H9 (cell line): ENCODE measurements at regions not wholly inside any gene's neighbourhood (a gene's known extent, or its start where the extent isn't known, plus 50 kb on each side); places are given as distances from the start of the nearest gene placed in this dataset.
A peak's percentile ranks its signal among the peaks of the same experiment; 100 is the strongest.

Experiments used
- DNase-seq: peaks from one replicate; pipeline ENCODE4 v3.0.0-alpha.2; 2017
- H2AFZ ChIP-seq: one replicate; pipeline ENCODE4 v1.6.1; 2013; ENCODE audit warnings: mild to moderate bottlenecking, low read length, control low read depth, moderate library complexity
- H2AK5ac ChIP-seq: 2 replicates; pipeline ENCODE4 v1.6.1; 2013; ENCODE audit warnings: low read length, control low read depth, mixed read lengths; ENCODE audit not compliant: insufficient read length
- H2BK120ac ChIP-seq: one replicate; pipeline ENCODE4 v1.6.1; 2013; ENCODE audit warnings: low read depth, mild to moderate bottlenecking, low read length, control low read depth, inconsistent platforms; ENCODE audit not compliant: poor library complexity, severe bottlenecking
- H2BK12ac ChIP-seq: 2 replicates; pipeline ENCODE4 v1.6.1; 2013; ENCODE audit warnings: low read length, control low read depth, mixed read lengths, low read depth; ENCODE audit not compliant: insufficient read length
- H2BK15ac ChIP-seq: 2 replicates; pipeline ENCODE4 v1.6.1; 2013; ENCODE audit warnings: low read depth, low read length, control low read depth
- H2BK20ac ChIP-seq: one replicate; pipeline ENCODE4 v1.6.1; 2013; ENCODE audit warnings: low read depth, mild to moderate bottlenecking, low read length, control low read depth, inconsistent platforms; ENCODE audit not compliant: poor library complexity, severe bottlenecking
- H2BK5ac ChIP-seq: 2 replicates; pipeline ENCODE4 v1.6.1; 2013; ENCODE audit warnings: low read length, control low read depth, mixed read lengths; ENCODE audit not compliant: insufficient read length
- H3K14ac ChIP-seq: 2 replicates; pipeline ENCODE4 v1.6.1; 2013; ENCODE audit warnings: low read length, control low read depth; ENCODE audit not compliant: insufficient read depth
- H3K18ac ChIP-seq: 2 replicates; pipeline ENCODE4 v1.6.1; 2013; ENCODE audit warnings: low read depth, mild to moderate bottlenecking, mixed read lengths, low read length, control low read depth; ENCODE audit not compliant: insufficient read length
- H3K23ac ChIP-seq: 2 replicates; pipeline ENCODE4 v1.6.1; 2013; ENCODE audit warnings: low read length, control low read depth, mixed read lengths, low read depth; ENCODE audit not compliant: insufficient read length
- H3K23me2 ChIP-seq: 2 replicates; pipeline ENCODE4 v1.6.1; 2013; ENCODE audit warnings: low read depth, mild to moderate bottlenecking, mixed read lengths, low read length, control low read depth; ENCODE audit not compliant: insufficient read length, poor library complexity, severe bottlenecking
- H3K27ac ChIP-seq: 2 replicates; pipeline ENCODE4 v1.5.1; 2013; ENCODE audit warnings: low read length, control low read depth, mixed read lengths, low read depth; ENCODE audit not compliant: insufficient read length
- H3K27me3 ChIP-seq: 2 replicates; pipeline ENCODE4 v1.6.1; 2013; ENCODE audit warnings: low read length, control low read depth, inconsistent platforms; ENCODE audit not compliant: insufficient read depth
- H3K4ac ChIP-seq: 2 replicates; pipeline ENCODE4 v1.6.1; 2013; ENCODE audit warnings: low read depth, mild to moderate bottlenecking, control low read depth, inconsistent platforms, low read length, moderate library complexity
- H3K4me1 ChIP-seq: 2 replicates; pipeline ENCODE4 v1.6.1; 2013; ENCODE audit warnings: low read length, control low read depth, inconsistent platforms; ENCODE audit not compliant: insufficient read depth
- H3K4me2 ChIP-seq: 2 replicates; pipeline ENCODE4 v1.6.1; 2013; ENCODE audit warnings: low read length, control low read depth, mixed read lengths; ENCODE audit not compliant: insufficient read length, insufficient read depth
- H3K56ac ChIP-seq: 2 replicates; pipeline ENCODE4 v1.6.1; 2013; ENCODE audit warnings: low read depth, mild to moderate bottlenecking, mixed read lengths, low read length, control low read depth; ENCODE audit not compliant: insufficient read length
- H3K79me1 ChIP-seq: 2 replicates; pipeline ENCODE4 v1.6.1; 2013; ENCODE audit warnings: low read depth, mild to moderate bottlenecking, moderate library complexity, low read length, control low read depth, inconsistent platforms; ENCODE audit not compliant: insufficient read depth, poor library complexity, severe bottlenecking
- H3K79me2 ChIP-seq: 2 replicates; pipeline ENCODE4 v1.6.1; 2013; ENCODE audit warnings: low read length, control low read depth, inconsistent platforms; ENCODE audit not compliant: insufficient read depth
- H3K9ac ChIP-seq: 2 replicates; pipeline ENCODE4 v1.6.1; 2013; ENCODE audit warnings: low read length, control low read depth, mixed read lengths; ENCODE audit not compliant: insufficient read length; ENCODE audit errors: extremely low read depth
- H3K9me3 ChIP-seq: one replicate; pipeline ENCODE4 v1.6.1; 2013; ENCODE audit warnings: low read depth, low read length, inconsistent platforms; ENCODE audit not compliant: control insufficient read depth
- H3T11ph ChIP-seq: one replicate; pipeline ENCODE4 v1.6.1; 2013; ENCODE audit warnings: mild to moderate bottlenecking, low read length, control low read depth, inconsistent platforms
- H4K20me1 ChIP-seq: one replicate; pipeline ENCODE4 v1.6.1; 2013; ENCODE audit not compliant: control insufficient read depth, insufficient read length, insufficient read depth
- H4K5ac ChIP-seq: 2 replicates; pipeline ENCODE4 v1.6.1; 2013; ENCODE audit warnings: low read depth, mild to moderate bottlenecking, mixed read lengths, low read length, control low read depth; ENCODE audit not compliant: insufficient read length
- H4K8ac ChIP-seq: replicated peaks from 2 replicates; pipeline ENCODE4 v1.6.1; 2013; ENCODE audit warnings: low read length, control low read depth, mixed read lengths, low read depth; ENCODE audit not compliant: insufficient read length
- H4K91ac ChIP-seq: 2 replicates; pipeline ENCODE4 v1.6.1; 2013; ENCODE audit warnings: low read depth, mild to moderate bottlenecking, moderate library complexity, mixed read lengths, low read length, control low read depth; ENCODE audit not compliant: insufficient read length
- H3K27ac Mint-ChIP-seq, 3 experiments: 2 replicates in 2 of 3; 3 replicates in 1 of 3; pipeline ENCODE4 v1.8.0; 2020 to 2021; ENCODE audit warnings: mixed read lengths in 3 of 3, mild to moderate bottlenecking in 1 of 3, moderate library complexity in 1 of 3
- H3K27me3 Mint-ChIP-seq: 2 replicates; pipeline ENCODE4 v1.8.0; 2021; ENCODE audit warnings: low read depth, mild to moderate bottlenecking, moderate library complexity, mixed read lengths
- H3K36me3 Mint-ChIP-seq, 3 experiments: 2 replicates in 2 of 3; 3 replicates in 1 of 3; pipeline ENCODE4 v1.8.0; 2020 to 2021; ENCODE audit warnings: low read depth in 3 of 3, mixed read lengths in 3 of 3; ENCODE audit not compliant: insufficient read depth in 1 of 3
- H3K4me1 Mint-ChIP-seq, 2 experiments: 2 replicates each; pipeline ENCODE4 v1.8.0; 2020; ENCODE audit warnings: mixed read lengths in 2 of 2
- H3K4me3 Mint-ChIP-seq, 2 experiments: 2 replicates in 1 of 2; 3 replicates in 1 of 2; pipeline ENCODE4 v1.8.0; 2020 to 2021; ENCODE audit warnings: mild to moderate bottlenecking in 2 of 2, mixed read lengths in 2 of 2, moderate library complexity in 1 of 2
- H3K9me3 Mint-ChIP-seq, 2 experiments: 2 replicates in 1 of 2; 3 replicates in 1 of 2; pipeline ENCODE4 v1.8.0; 2020; ENCODE audit warnings: mild to moderate bottlenecking in 2 of 2, mixed read lengths in 2 of 2, moderate library complexity in 1 of 2
- WGBS: extraction: QIAGEN DNeasy Blood & Tissue Kit; methylation state at CpG from one replicate; pipeline ENCODE4 v1.1.7; 2013; ENCODE audit warnings: missing lambda C conversion rate, low lambda C conversion rate, mixed read lengths; ENCODE audit not compliant: insufficient read length; ENCODE audit errors: extremely low coverage; 5-methylcytosine and 5-hydroxymethylcytosine counted together
- TF ChIP-seq, protein P1 (sequence below): fragments of 200-600 bp; sonication (generic); conservative IDR thresholded peaks from 3 replicates; pipeline ENCODE4 v1.8.0; 2021; ENCODE audit warnings: antibody characterized with exemption, mild to moderate bottlenecking

- Histone ChIP-seq H3K27ac (no peak overlapping the region), H4K8ac (no peak overlapping the region), H3K4ac (no peak overlapping the region), H3K4me1 (no peaks in the 10 kb centered on the region; the same call in 1 of the 2 replicates), H3K23me2 (no peaks in the 10 kb centered on the region), H4K91ac (no peak overlapping the region), H2BK5ac (peak overlapping the region; percentile 56), H4K20me1 (no peaks in the 10 kb centered on the region), H3K56ac (no peak overlapping the region), H2AK5ac (no peak overlapping the region), H3K9me3 (no peaks in the 10 kb centered on the region), H2BK12ac (no peak overlapping the region), H4K5ac (peak overlapping the region; percentile 68), H2BK15ac (no peak overlapping the region), H2BK120ac (no peak overlapping the region), H2AFZ (no peak overlapping the region), H3T11ph (no peak overlapping the region), H3K23ac (no peak overlapping the region), H3K27me3 (no peaks in the 10 kb centered on the region), H3K79me2 (no peaks in the 10 kb centered on the region), H3K18ac (no peak overlapping the region), H3K14ac (no peak overlapping the region), H2BK20ac (no peak overlapping the region), H3K4me2 (no peak overlapping the region), H3K9ac (no peak overlapping the region), H3K79me1 (no peaks in the 10 kb centered on the region)
- TF ChIP-seq, protein P1, sequence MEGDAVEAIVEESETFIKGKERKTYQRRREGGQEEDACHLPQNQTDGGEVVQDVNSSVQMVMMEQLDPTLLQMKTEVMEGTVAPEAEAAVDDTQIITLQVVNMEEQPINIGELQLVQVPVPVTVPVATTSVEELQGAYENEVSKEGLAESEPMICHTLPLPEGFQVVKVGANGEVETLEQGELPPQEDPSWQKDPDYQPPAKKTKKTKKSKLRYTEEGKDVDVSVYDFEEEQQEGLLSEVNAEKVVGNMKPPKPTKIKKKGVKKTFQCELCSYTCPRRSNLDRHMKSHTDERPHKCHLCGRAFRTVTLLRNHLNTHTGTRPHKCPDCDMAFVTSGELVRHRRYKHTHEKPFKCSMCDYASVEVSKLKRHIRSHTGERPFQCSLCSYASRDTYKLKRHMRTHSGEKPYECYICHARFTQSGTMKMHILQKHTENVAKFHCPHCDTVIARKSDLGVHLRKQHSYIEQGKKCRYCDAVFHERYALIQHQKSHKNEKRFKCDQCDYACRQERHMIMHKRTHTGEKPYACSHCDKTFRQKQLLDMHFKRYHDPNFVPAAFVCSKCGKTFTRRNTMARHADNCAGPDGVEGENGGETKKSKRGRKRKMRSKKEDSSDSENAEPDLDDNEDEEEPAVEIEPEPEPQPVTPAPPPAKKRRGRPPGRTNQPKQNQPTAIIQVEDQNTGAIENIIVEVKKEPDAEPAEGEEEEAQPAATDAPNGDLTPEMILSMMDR = no peak
- Mint-ChIP-seq H3K9me3 (peaks cover 0 to 4% of the 10 kb centered on the region in 2 experiments; a peak in 2 of 5 replicates), H3K36me3 (peaks cover 2 to 9% (median 4%) of the 10 kb centered on the region in 3 experiments; a peak in 5 of 7 replicates), H3K27me3 (no peaks in the 10 kb centered on the region), H3K4me1 (peaks cover 19 to 21% of the 10 kb centered on the region in 2 experiments), H3K4me3 (no peak overlapping the region), H3K27ac (peak overlapping the region in 1 of 3 experiments; percentile 67; a peak in 1 of 7 replicates)
- no peak for DNase-seq
- no CpG with 5 or more reads among the region's 4 CpGs for WGBS
Measured at GRCh38 chr4:128355305-128355704, 67.7 kb upstream of the PGRMC2 start.
